Gastrocnemius medialis (tissue), 4 donors: ENCODE measurements at regions not wholly inside any gene's neighbourhood (a gene's known extent, or its start where the extent isn't known, plus 50 kb on each side); places are given as distances from the start of the nearest gene placed in this dataset.

Source experiments
- ATAC-seq, 2 donors: fragments of 150-250 bp; one replicate each; pipeline ENCODE4 v1.9.1; 2016
- DNase-seq, 2 donors: peaks; one replicate each; pipeline ENCODE4 v3.0.0-alpha.2; 2019
- H3K27ac ChIP-seq, 4 donors: fragments of 200-600 bp; sonication (generic); 1 replicate in 1 of 4; 2 replicates in 3 of 4; pipeline ENCODE4 v1.5.1; 2016 to 2018; ENCODE audit warnings: mild to moderate bottlenecking in 2 of 4, moderate library complexity in 1 of 4
- H3K27me3 ChIP-seq, 3 donors: fragments of 200-600 bp; sonication (generic) in 2 of 3; 1 replicate in 1 of 3; 2 replicates in 2 of 3; pipeline versions ENCODE4 v1.5.1 to v1.6.0; 2016 to 2019; ENCODE audit warnings: mild to moderate bottlenecking in 1 of 3, moderate library complexity in 1 of 3
- H3K36me3 ChIP-seq, 2 donors: fragments of 200-600 bp; sonication (generic) in 1 of 2; one replicate each; pipeline ENCODE4 v1.5.1; 2017 to 2018
- H3K4me1 ChIP-seq, 2 donors: fragments of 200-600 bp; sonication (generic) in 1 of 2; one replicate each; pipeline ENCODE4 v1.5.1; 2016 to 2017; ENCODE audit warnings: mild to moderate bottlenecking in 2 of 2
- H3K4me3 ChIP-seq, 4 donors: fragments of 200-600 bp; sonication (generic) in 3 of 4; 1 replicate in 1 of 4; 2 replicates in 3 of 4; pipeline ENCODE4 v1.5.1; 2016 to 2019; ENCODE audit warnings: mild to moderate bottlenecking in 2 of 4
- H3K9me3 ChIP-seq, 3 donors: fragments of 200-600 bp; sonication (generic) in 2 of 3; 1 replicate in 1 of 3; 2 replicates in 2 of 3; pipeline ENCODE4 v1.5.1; 2016 to 2019
- POLR2A ChIP-seq, 2 donors: fragments of 450-650 bp; IDR thresholded peaks; one replicate each; pipeline ENCODE4 v1.6.1; 2017; ENCODE audit warnings: antibody characterized with exemption in 2 of 2, mild to moderate bottlenecking in 2 of 2, moderate library complexity in 2 of 2
- in situ Hi-C, 4 donors: fragments of 200-750 bp; cut with MboI; loops; one replicate each; pipeline versions ENCODE4 v1.15.0 to v1.8.0; 2017; ENCODE audit warnings: low sequenced_read_pairs in 4 of 4
- intact Hi-C: fragments of 100-400 bp; cut with DNase I; formaldehyde crosslinking; loops from one replicate; pipeline ENCODE4 v1.15.1; 2023; ENCODE audit warnings: low total_unique reads
- TF ChIP-seq, protein P1 (sequence below), 5 experiments: fragments of 450-650 bp in 3 of 5; fragments of 200-600 bp in 2 of 5; sonication (generic) in 2 of 5; IDR thresholded peaks in 4 of 5; conservative IDR thresholded peaks in 1 of 5; 1 replicate in 4 of 5; 2 replicates in 1 of 5; pipeline ENCODE4 v1.5.1; 2016 to 2019; ENCODE audit warnings: antibody characterized with exemption in 5 of 5, mild to moderate bottlenecking in 3 of 5, moderate library complexity in 3 of 5

DNA sequence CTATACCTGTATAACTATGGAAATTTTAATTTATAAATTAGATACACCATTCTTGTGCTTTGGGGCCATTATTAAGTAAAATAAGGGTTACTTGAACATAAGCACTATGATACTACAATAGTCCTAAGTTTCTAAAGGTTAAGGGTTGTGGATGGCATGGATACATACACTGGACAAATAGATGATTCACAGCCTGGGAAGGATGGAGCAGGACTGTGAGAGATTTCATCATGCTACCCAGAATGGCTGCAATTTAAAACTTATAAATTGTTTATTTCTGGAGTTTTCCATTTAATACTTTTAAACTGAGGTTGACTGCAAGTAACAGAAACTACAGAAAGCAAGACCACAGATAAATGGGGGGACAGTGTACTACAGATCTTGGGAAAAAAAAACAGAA is 295.8 kb upstream of the ZNF804A start:
- DNase-seq (no peak), ATAC-seq (no peak)
- no peak overlapping the region for H3K27ac ChIP-seq
- H3K27me3 ChIP-seq = no peaks in the 10 kb centered on the region
- H3K9me3 ChIP-seq = no peaks in the 10 kb centered on the region
- intact Hi-C loops = no loop called here
- no peak overlapping the region for H3K4me3 ChIP-seq
- no peaks in the 10 kb centered on the region for H3K4me1 ChIP-seq
- in situ Hi-C loops = no loop called here
- no peak for TF ChIP-seq POLR2A (IDR thresholded peaks at IDR 0.05)
- TF ChIP-seq, protein P1, sequence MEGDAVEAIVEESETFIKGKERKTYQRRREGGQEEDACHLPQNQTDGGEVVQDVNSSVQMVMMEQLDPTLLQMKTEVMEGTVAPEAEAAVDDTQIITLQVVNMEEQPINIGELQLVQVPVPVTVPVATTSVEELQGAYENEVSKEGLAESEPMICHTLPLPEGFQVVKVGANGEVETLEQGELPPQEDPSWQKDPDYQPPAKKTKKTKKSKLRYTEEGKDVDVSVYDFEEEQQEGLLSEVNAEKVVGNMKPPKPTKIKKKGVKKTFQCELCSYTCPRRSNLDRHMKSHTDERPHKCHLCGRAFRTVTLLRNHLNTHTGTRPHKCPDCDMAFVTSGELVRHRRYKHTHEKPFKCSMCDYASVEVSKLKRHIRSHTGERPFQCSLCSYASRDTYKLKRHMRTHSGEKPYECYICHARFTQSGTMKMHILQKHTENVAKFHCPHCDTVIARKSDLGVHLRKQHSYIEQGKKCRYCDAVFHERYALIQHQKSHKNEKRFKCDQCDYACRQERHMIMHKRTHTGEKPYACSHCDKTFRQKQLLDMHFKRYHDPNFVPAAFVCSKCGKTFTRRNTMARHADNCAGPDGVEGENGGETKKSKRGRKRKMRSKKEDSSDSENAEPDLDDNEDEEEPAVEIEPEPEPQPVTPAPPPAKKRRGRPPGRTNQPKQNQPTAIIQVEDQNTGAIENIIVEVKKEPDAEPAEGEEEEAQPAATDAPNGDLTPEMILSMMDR (IDR thresholded peaks at IDR 0.05 in 4 of 5, conservative IDR thresholded peaks at IDR 0.05 in 1 of 5) = no peak
- no peaks in the 10 kb centered on the region for H3K36me3 ChIP-seq

- Histone ChIP-seq H3K4me1 (no peaks in the 10 kb centered on the region), H3K27ac (no peak overlapping the region), H3K9me3 (no peaks in the 10 kb centered on the region), H3K4me3 (no peak overlapping the region), H3K36me3 (no peaks in the 10 kb centered on the region), H3K27me3 (no peaks in the 10 kb centered on the region)
- DNase-seq (no peak), ATAC-seq (no peak)
- intact Hi-C loops = no loop called here
- in situ Hi-C loops = no loop called here
- TF ChIP-seq, protein P1 (IDR thresholded peaks at IDR 0.05 in 4 of 5, conservative IDR thresholded peaks at IDR 0.05 in 1 of 5) = no peak
- no peak for TF ChIP-seq POLR2A (IDR thresholded peaks at IDR 0.05)
Measured at GRCh38 chr2:184304006-184304405, 294.3 kb upstream of the ZNF804A start.

DNA sequence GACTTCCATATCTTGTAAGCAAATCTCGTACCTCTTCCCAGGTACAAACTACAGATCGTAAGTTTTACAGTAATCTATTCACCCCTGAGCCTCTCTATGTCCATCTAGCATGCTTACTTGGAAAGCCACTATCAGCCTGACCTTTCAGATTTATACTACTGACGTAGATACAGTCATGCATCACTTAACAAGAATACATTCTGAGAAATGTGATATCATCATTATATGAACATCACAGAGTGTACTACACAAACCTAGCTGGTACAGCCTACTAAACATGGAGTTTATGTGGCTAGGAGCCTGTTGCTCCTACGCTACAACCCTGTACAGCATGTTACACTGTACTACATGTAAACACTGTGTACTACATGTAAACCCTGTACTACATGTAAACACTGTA is 293.2 kb upstream of the ZNF804A start:
- in situ Hi-C loops (no loop called here), intact Hi-C loops (no loop called here)
- Histone ChIP-seq H3K27me3 (no peaks in the 10 kb centered on the region), H3K27ac (no peak overlapping the region), H3K4me3 (no peak overlapping the region), H3K9me3 (no peaks in the 10 kb centered on the region), H3K36me3 (no peaks in the 10 kb centered on the region), H3K4me1 (no peaks in the 10 kb centered on the region)
- ATAC-seq (no peak), DNase-seq (no peak)
- TF ChIP-seq, protein P1 (IDR thresholded peaks at IDR 0.05 in 4 of 5, conservative IDR thresholded peaks at IDR 0.05 in 1 of 5) = no peak
- no peak for TF ChIP-seq POLR2A (IDR thresholded peaks at IDR 0.05)

DNA sequence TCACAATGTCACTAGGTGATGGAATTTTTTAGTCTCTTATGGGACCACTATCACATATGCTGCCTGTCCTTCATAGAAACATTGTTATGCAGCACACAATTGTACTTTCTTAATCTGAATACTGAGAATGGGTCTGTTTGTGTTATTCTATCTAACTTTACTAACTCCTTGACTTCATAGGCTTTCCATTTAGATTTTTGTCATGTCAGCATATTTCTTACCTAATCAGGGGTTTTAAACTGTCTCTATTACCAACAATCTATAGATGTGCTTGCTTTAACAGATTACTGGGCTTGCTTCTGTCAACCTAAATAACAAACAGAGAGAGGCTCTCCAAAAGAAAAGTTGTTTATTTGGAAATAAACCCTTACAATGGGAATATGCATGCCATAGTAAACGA is 289.6 kb upstream of the ZNF804A start:
- H3K27ac ChIP-seq = no peak overlapping the region
- H3K4me3 ChIP-seq = no peak overlapping the region
- DNase-seq (no peak), ATAC-seq (no peak)
- no peaks in the 10 kb centered on the region for H3K4me1 ChIP-seq
- H3K27me3 ChIP-seq = no peaks in the 10 kb centered on the region
- H3K36me3 ChIP-seq = no peaks in the 10 kb centered on the region
- in situ Hi-C loops (no loop called here), intact Hi-C loops (no loop called here)
- no peaks in the 10 kb centered on the region for H3K9me3 ChIP-seq
- TF ChIP-seq POLR2A (IDR thresholded peaks at IDR 0.05) = no peak
- TF ChIP-seq, protein P1 (IDR thresholded peaks at IDR 0.05 in 4 of 5, conservative IDR thresholded peaks at IDR 0.05 in 1 of 5) = no peak

- no peaks in the 10 kb centered on the region for H3K36me3 ChIP-seq
- DNase-seq (no peak), ATAC-seq (no peak)
- intact Hi-C loops = no loop called here
- H3K4me1 ChIP-seq = no peaks in the 10 kb centered on the region
- H3K27ac ChIP-seq = no peak overlapping the region
- in situ Hi-C loops = no loop called here
- H3K4me3 ChIP-seq = no peak overlapping the region
- TF ChIP-seq POLR2A (IDR thresholded peaks at IDR 0.05) = no peak
- H3K9me3 ChIP-seq = no peaks in the 10 kb centered on the region
- no peaks in the 10 kb centered on the region for H3K27me3 ChIP-seq
Measured at GRCh38 chr2:184312970-184313369, 285.4 kb upstream of the ZNF804A start.
